Activated CD4-positive, alpha-beta T cell treated with anti-CD3 and anti-CD28 coated beads for 24 hours (primary cell): ENCODE measurements at regions not wholly inside any gene's neighbourhood (a gene's known extent, or its start where the extent isn't known, plus 50 kb on each side); places are given as distances from the start of the nearest gene placed in this dataset.

Experiments
- DNase-seq, 2 donors: peaks; one replicate each; pipeline ENCODE4 v3.0.0-alpha.2; 2020; ENCODE audit warnings: low read depth in 2 of 2

- no peak for DNase-seq
Observed at GRCh38 chr9:7871977-7872730, 72.6 kb upstream of the DMAC1 start.

DNA sequence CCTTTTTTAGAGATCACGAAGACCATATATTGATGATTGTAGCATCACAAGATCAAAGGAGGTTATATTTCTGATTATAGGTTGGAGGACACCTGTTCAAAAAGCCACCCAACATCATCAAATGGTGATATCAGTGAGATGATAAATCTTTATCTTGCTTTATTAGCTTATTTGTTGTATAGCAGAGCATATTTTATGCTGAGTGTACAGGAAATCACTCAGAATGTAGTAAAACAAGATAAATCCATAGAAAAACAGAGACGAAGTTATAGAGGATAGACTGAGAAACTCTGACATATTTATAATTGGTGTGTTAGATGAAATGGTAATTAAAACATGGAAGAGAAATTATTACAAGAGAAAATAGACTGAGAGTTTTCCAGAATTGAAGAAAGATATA, 69.8 kb upstream of the DMAC1 start:
- DNase-seq, result no peak

DNA sequence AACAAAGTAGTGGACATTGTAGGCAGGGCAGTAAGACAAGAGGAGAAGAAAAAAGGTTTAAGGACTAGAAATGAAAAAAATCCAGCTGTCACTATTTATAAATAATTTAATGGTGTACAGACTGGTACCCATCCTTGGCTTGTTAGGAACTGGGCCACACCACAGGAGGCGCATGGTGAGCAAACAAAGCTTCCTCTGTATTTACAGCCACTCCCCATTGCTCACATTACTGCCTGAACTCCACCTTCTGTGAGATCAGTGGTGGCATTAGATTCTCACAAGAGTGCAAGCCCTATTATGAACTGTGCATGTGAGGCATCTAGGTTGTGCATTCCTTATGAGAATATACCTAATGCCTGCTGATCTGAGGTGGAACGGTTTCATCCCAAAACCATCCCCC, 62.6 kb upstream of the DMAC1 start:
- no peak for DNase-seq

- DNase-seq, result no peak
Observed at GRCh38 chr9:7861086-7861485, 61.5 kb upstream of the DMAC1 start.

DNA sequence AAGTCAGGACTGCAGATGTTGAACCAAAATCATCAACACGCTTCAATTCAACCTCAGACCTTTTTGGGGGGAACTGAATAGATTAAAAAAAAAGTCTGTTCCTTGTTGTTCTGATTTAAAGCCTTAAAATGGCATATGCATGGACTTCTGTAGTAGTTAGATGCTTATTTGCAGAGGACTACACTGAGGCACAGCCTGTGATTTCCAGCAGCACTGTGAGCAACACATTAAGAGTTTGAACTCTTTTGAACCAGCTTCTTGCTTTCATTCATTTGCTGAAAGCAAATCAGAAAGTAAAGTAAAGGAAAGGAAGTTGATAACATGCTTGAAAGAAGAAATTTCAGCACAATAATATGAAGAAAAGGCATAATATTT, 60.7 kb upstream of the DMAC1 start:
- no peak for DNase-seq

GRCh38 chr9:7859701-7860334, 60.2 kb upstream of the DMAC1 start:
- no peak for DNase-seq

- DNase-seq, result no peak
Observed at GRCh38 chr9:7858166-7858565, 58.6 kb upstream of the DMAC1 start.

- DNase-seq, result no peak
Observed at GRCh38 chr9:7854763-7855162, 55.2 kb upstream of the DMAC1 start.
